Fibroblast of peridontal ligament (primary cell): ENCODE measurements at regions not wholly inside any gene's neighbourhood (a gene's known extent, or its start where the extent isn't known, plus 50 kb on each side); places are given as distances from the start of the nearest gene placed in this dataset.

Experiments used
- DNase-seq: peaks from one replicate; pipeline ENCODE4 v3.0.0-alpha.2; 2010; ENCODE audit errors: extremely low read depth

GRCh38 chr5:174374206-174374605 is 328.7 kb downstream of the NSG2 start:
- DNase-seq, result no peak

- DNase-seq, result no peak
Measured at GRCh38 chr5:174376056-174376455, 330.6 kb downstream of the NSG2 start.

- DNase-seq, result no peak
Measured at GRCh38 chr5:174376726-174377373, 331.3 kb downstream of the NSG2 start.

- DNase-seq, result no peak
Measured at GRCh38 chr5:174378121-174378874, 332.8 kb downstream of the NSG2 start.

GRCh38 chr5:174380311-174380710 is 334.8 kb downstream of the NSG2 start:
- no peak for DNase-seq

GRCh38 chr5:174381241-174381640 is 335.7 kb downstream of the NSG2 start:
- no peak for DNase-seq

- DNase-seq, result no peak
Measured at GRCh38 chr5:174383210-174384167, 338.0 kb downstream of the NSG2 start.

- peak; percentile 56 for DNase-seq
Measured at GRCh38 chr5:174384509-174384947, 339.0 kb downstream of the NSG2 start.

- DNase-seq, result peak; percentile 29
Measured at GRCh38 chr5:174386306-174386705, 338.1 kb upstream of the MSX2 start.

- DNase-seq, result no peak
Measured at GRCh38 chr5:174386846-174387245, 337.5 kb upstream of the MSX2 start.

- DNase-seq, result no peak
Measured at GRCh38 chr5:174387448-174387847, 336.9 kb upstream of the MSX2 start.

- DNase-seq, result no peak
Measured at GRCh38 chr5:174392892-174393291, 331.5 kb upstream of the MSX2 start.

- no peak for DNase-seq
Measured at GRCh38 chr5:174396541-174396940, 327.8 kb upstream of the MSX2 start.

GRCh38 chr5:174397206-174397605 is 327.2 kb upstream of the MSX2 start:
- no peak for DNase-seq

- no peak for DNase-seq
Measured at GRCh38 chr5:174398171-174398570, 326.2 kb upstream of the MSX2 start.

- no peak for DNase-seq
Measured at GRCh38 chr5:174399411-174399810, 325.0 kb upstream of the MSX2 start.

GRCh38 chr5:174400461-174400860 is 323.9 kb upstream of the MSX2 start:
- no peak for DNase-seq

GRCh38 chr5:174401793-174402192 is 322.6 kb upstream of the MSX2 start:
- no peak for DNase-seq

- DNase-seq, result no peak
Measured at GRCh38 chr5:174402222-174402812, 322.1 kb upstream of the MSX2 start.

- no peak for DNase-seq
Measured at GRCh38 chr5:174404848-174405247, 319.5 kb upstream of the MSX2 start.

- DNase-seq, result no peak
Measured at GRCh38 chr5:174409070-174409469, 315.3 kb upstream of the MSX2 start.

GRCh38 chr5:174409971-174410370 is 314.4 kb upstream of the MSX2 start:
- no peak for DNase-seq
